ENCODE measurements at regions not wholly inside any gene's neighbourhood (a gene's known extent, or its start where the extent isn't known, plus 50 kb on each side); places are given as distances from the start of the nearest gene placed in this dataset.

- no peak overlapping the region for H3K9ac ChIP-seq
- 33% methylated on average over 2 of the region's 2 CpGs for WGBS (ENCODE audit: low lambda C conversion rate)
- CTCF ChIA-PET: no interaction called here
Observed at GRCh38 chr2:64259312-64259711, 115.1 kb upstream of the PELI1 start.

GRCh38 chr2:64260093-64260803 is 116.0 kb upstream of the PELI1 start:
- no peaks in the 10 kb centered on the region for H3F3A ChIP-seq (replicated peaks; ENCODE audit: insufficient read depth)
- WGBS (ENCODE audit: low lambda C conversion rate): 81% methylated on average over 6 of the region's 6 CpGs
- H3K9me3 ChIP-seq: no peaks in the 10 kb centered on the region
- H3K27ac ChIP-seq (ENCODE audit: low read depth in 2 of 2, low read length in 1 of 2): no peak overlapping the region
- no peak overlapping the region for H3K4me2 ChIP-seq
- peaks cover 0 to 5% of the 10 kb centered on the region in 2 experiments; a peak in 2 of 4 replicates for H3K4me1 ChIP-seq (ENCODE audit: control insufficient read depth in 1 of 2, insufficient read depth in 2 of 2, low read depth in 1 of 2, low read length in 1 of 2)
- no peak for DNase-seq
- H3K4me3 ChIP-seq (ENCODE audit: low read depth in 2 of 2, low read length in 1 of 2): no peak overlapping the region
- POLR2A ChIA-PET: no interaction called here
- no peaks in the 10 kb centered on the region for H3K27me3 ChIP-seq (ENCODE audit: insufficient read depth)
- no peak overlapping the region for H3K9ac ChIP-seq
- no peaks in the 10 kb centered on the region for H3K9me2 ChIP-seq
- no peaks in the 10 kb centered on the region for H3K79me2 ChIP-seq (ENCODE audit: insufficient read depth)
- H4K20me1 ChIP-seq (ENCODE audit: insufficient read depth): no peaks in the 10 kb centered on the region
- no peaks in the 10 kb centered on the region for H3K36me3 ChIP-seq (replicated peaks in 1 of 2; ENCODE audit: control insufficient read depth in 1 of 2, insufficient read depth in 2 of 2, low read length in 1 of 2)
- no peak overlapping the region for H2AFZ ChIP-seq (ENCODE audit: low read depth)
- TF ChIP-seq EZH2phosphoT487 (IDR thresholded peaks at IDR 0.05; ENCODE audit: borderline replicate concordance, low read depth) (no peak), YY1 (IDR thresholded peaks at IDR 0.05; ENCODE audit: low read depth) (no peak), RFX5 (IDR thresholded peaks at IDR 0.05; ENCODE audit: low read length) (no peak), JUND (IDR thresholded peaks at IDR 0.05) (no peak)
- CTCF ChIA-PET: interaction anchor here (1.3 kb wide), 1 partner anchor 68 kb away, joined by 4 read pairs; no protein-coding TSS in a partner anchor

More at GRCh38 chr2:64259312-64259711, 115.1 kb upstream of the PELI1 start:
- no peaks in the 10 kb centered on the region for H3F3A ChIP-seq (replicated peaks; ENCODE audit: insufficient read depth)
- H4K20me1 ChIP-seq (ENCODE audit: insufficient read depth): no peaks in the 10 kb centered on the region
- peak; percentile 13 for DNase-seq
- no peaks in the 10 kb centered on the region for H3K36me3 ChIP-seq (replicated peaks in 1 of 2; ENCODE audit: control insufficient read depth in 1 of 2, insufficient read depth in 2 of 2, low read length in 1 of 2)
- no peaks in the 10 kb centered on the region for H3K9me3 ChIP-seq
- H3K4me2 ChIP-seq: no peak overlapping the region
- TF ChIP-seq, protein P1, sequence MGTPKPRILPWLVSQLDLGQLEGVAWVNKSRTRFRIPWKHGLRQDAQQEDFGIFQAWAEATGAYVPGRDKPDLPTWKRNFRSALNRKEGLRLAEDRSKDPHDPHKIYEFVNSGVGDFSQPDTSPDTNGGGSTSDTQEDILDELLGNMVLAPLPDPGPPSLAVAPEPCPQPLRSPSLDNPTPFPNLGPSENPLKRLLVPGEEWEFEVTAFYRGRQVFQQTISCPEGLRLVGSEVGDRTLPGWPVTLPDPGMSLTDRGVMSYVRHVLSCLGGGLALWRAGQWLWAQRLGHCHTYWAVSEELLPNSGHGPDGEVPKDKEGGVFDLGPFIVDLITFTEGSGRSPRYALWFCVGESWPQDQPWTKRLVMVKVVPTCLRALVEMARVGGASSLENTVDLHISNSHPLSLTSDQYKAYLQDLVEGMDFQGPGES (IDR thresholded peaks at IDR 0.05; ENCODE audit: low read depth, low read length): no peak
- H3K4me1 ChIP-seq (ENCODE audit: control insufficient read depth in 1 of 2, insufficient read depth in 2 of 2, low read depth in 1 of 2, low read length in 1 of 2): peaks cover 0 to 5% of the 10 kb centered on the region in 2 experiments; a peak in 2 of 4 replicates
- H3K4me3 ChIP-seq (ENCODE audit: low read depth in 2 of 2, low read length in 1 of 2): no peak overlapping the region
- H2AFZ ChIP-seq (ENCODE audit: low read depth): no peak overlapping the region
- no peaks in the 10 kb centered on the region for H3K27me3 ChIP-seq (ENCODE audit: insufficient read depth)
- no peak overlapping the region for H3K27ac ChIP-seq (ENCODE audit: low read depth in 2 of 2, low read length in 1 of 2)
- POLR2A ChIA-PET: no interaction called here
- no peaks in the 10 kb centered on the region for H3K79me2 ChIP-seq (ENCODE audit: insufficient read depth)
- no peaks in the 10 kb centered on the region for H3K9me2 ChIP-seq

- Histone ChIP-seq H3K27ac (ENCODE audit: low read depth in 2 of 2, low read length in 1 of 2) (no peak overlapping the region), H3K4me2 (no peak overlapping the region), H3K9me3 (no peaks in the 10 kb centered on the region), H3K36me3 (replicated peaks in 1 of 2; ENCODE audit: control insufficient read depth in 1 of 2, insufficient read depth in 2 of 2, low read length in 1 of 2) (no peaks in the 10 kb centered on the region), H3K9ac (no peak overlapping the region), H3F3A (replicated peaks; ENCODE audit: insufficient read depth) (no peaks in the 10 kb centered on the region), H3K27me3 (ENCODE audit: insufficient read depth) (no peaks in the 10 kb centered on the region), H3K79me2 (ENCODE audit: insufficient read depth) (no peaks in the 10 kb centered on the region), H3K4me1 (ENCODE audit: control insufficient read depth in 1 of 2, insufficient read depth in 2 of 2, low read depth in 1 of 2, low read length in 1 of 2) (peaks cover 0 to 5% of the 10 kb centered on the region in 2 experiments; a peak in 2 of 4 replicates), H3K4me3 (ENCODE audit: low read depth in 2 of 2, low read length in 1 of 2) (no peak overlapping the region), H3K9me2 (no peaks in the 10 kb centered on the region), H4K20me1 (ENCODE audit: insufficient read depth) (no peaks in the 10 kb centered on the region), H2AFZ (ENCODE audit: low read depth) (no peak overlapping the region)
- no peak for DNase-seq
- POLR2A ChIA-PET: no interaction called here
- CTCF ChIA-PET: interaction anchor here (1.3 kb wide), 1 partner anchor 67 kb away, joined by 4 read pairs; no protein-coding TSS in a partner anchor
- 85% methylated on average over 9 of the region's 9 CpGs for WGBS (ENCODE audit: low lambda C conversion rate)
- TF ChIP-seq JUND (IDR thresholded peaks at IDR 0.05): no peak
- TF ChIP-seq CHD2 (IDR thresholded peaks at IDR 0.05; ENCODE audit: low read length, partially characterized antibody): no peak
- TF ChIP-seq GABPA (IDR thresholded peaks at IDR 0.05; ENCODE audit: low read depth): no peak
- TF ChIP-seq RXRA (IDR thresholded peaks at IDR 0.05; ENCODE audit: borderline replicate concordance, low read depth): no peak
- TF ChIP-seq, protein P2, sequence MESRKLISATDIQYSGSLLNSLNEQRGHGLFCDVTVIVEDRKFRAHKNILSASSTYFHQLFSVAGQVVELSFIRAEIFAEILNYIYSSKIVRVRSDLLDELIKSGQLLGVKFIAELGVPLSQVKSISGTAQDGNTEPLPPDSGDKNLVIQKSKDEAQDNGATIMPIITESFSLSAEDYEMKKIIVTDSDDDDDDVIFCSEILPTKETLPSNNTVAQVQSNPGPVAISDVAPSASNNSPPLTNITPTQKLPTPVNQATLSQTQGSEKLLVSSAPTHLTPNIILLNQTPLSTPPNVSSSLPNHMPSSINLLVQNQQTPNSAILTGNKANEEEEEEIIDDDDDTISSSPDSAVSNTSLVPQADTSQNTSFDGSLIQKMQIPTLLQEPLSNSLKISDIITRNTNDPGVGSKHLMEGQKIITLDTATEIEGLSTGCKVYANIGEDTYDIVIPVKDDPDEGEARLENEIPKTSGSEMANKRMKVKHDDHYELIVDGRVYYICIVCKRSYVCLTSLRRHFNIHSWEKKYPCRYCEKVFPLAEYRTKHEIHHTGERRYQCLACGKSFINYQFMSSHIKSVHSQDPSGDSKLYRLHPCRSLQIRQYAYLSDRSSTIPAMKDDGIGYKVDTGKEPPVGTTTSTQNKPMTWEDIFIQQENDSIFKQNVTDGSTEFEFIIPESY (IDR thresholded peaks at IDR 0.05; ENCODE audit: borderline replicate concordance, low read depth): no peak
- no peak for TF ChIP-seq TCF12 (IDR thresholded peaks at IDR 0.05)
- TF ChIP-seq, protein P3, sequence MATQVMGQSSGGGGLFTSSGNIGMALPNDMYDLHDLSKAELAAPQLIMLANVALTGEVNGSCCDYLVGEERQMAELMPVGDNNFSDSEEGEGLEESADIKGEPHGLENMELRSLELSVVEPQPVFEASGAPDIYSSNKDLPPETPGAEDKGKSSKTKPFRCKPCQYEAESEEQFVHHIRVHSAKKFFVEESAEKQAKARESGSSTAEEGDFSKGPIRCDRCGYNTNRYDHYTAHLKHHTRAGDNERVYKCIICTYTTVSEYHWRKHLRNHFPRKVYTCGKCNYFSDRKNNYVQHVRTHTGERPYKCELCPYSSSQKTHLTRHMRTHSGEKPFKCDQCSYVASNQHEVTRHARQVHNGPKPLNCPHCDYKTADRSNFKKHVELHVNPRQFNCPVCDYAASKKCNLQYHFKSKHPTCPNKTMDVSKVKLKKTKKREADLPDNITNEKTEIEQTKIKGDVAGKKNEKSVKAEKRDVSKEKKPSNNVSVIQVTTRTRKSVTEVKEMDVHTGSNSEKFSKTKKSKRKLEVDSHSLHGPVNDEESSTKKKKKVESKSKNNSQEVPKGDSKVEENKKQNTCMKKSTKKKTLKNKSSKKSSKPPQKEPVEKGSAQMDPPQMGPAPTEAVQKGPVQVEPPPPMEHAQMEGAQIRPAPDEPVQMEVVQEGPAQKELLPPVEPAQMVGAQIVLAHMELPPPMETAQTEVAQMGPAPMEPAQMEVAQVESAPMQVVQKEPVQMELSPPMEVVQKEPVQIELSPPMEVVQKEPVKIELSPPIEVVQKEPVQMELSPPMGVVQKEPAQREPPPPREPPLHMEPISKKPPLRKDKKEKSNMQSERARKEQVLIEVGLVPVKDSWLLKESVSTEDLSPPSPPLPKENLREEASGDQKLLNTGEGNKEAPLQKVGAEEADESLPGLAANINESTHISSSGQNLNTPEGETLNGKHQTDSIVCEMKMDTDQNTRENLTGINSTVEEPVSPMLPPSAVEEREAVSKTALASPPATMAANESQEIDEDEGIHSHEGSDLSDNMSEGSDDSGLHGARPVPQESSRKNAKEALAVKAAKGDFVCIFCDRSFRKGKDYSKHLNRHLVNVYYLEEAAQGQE (IDR thresholded peaks at IDR 0.05; ENCODE audit: low read depth, low read length): no peak
- no peak for TF ChIP-seq USF1 (IDR thresholded peaks at IDR 0.05; ENCODE audit: borderline replicate concordance, low read depth)
- no peak for TF ChIP-seq TAF1 (IDR thresholded peaks at IDR 0.05; ENCODE audit: borderline replicate concordance, low read depth, low read length)
- TF ChIP-seq FOXM1 (IDR thresholded peaks at IDR 0.05; ENCODE audit: low read depth): no peak
Observed at GRCh38 chr2:64260817-64261216, 116.6 kb upstream of the PELI1 start.

Measured in SK-N-SH (cell line).